IMR-90 (cell line): ENCODE measurements at regions not wholly inside any gene's neighbourhood (a gene's known extent, or its start where the extent isn't known, plus 50 kb on each side); places are given as distances from the start of the nearest gene placed in this dataset.
"Not testable (repeated sequence)": the region's sequence is repeated elsewhere in the genome, so short reads cannot be mapped to it uniquely, and the experiment has no call there.

ENCODE experiments used
- ATAC-seq: fragments of 200-7000 bp; cut with Tn5 transposase; 2 replicates; pipeline ENCODE4 v1.9.1; 2020; ENCODE audit warnings: low read depth, mild to moderate bottlenecking, moderate library complexity
- BruUV-seq: library from RNA; stranded (reverse); fragments of 400-500 nt; replicated peaks from 2 replicates; lab custom pipeline; 2021; lab: Mats Ljungman, UMichigan
- CTCF ChIA-PET: fragments of 300-600 bp; formaldehyde crosslinking; extraction: SDS; loops from one replicate; lab custom pipeline; 2021; ENCODE audit warnings: antibody characterized with exemption; lab: Yijun Ruan, JAX
- POLR2A ChIA-PET: fragments of 300-600 bp; sonication (Branson Sonifier 250); formaldehyde crosslinking; loops from one replicate; lab custom pipeline; 2022; ENCODE audit warnings: antibody characterized with exemption; ENCODE audit not compliant: unreplicated experiment; lab: Charles Lee
- DNase-seq: peaks from one replicate; pipeline ENCODE4 v3.0.0; 2013
- H2AFZ ChIP-seq: replicated peaks from 2 replicates; pipeline ENCODE3; 2013; ENCODE audit warnings: low read length, mild to moderate bottlenecking; ENCODE audit not compliant: poor library complexity
- H2AK5ac ChIP-seq: 2 replicates; pipeline ENCODE4 v1.6.1; 2013; ENCODE audit warnings: low read depth, low read length, inconsistent platforms
- H2AK9ac ChIP-seq: replicated peaks from 2 replicates; pipeline ENCODE3; 2013; ENCODE audit warnings: mild to moderate bottlenecking, low read depth, low read length, moderate library complexity; ENCODE audit not compliant: poor library complexity
- H2BK120ac ChIP-seq: 2 replicates; pipeline ENCODE4 v1.6.1; 2013; ENCODE audit warnings: low read depth, low read length, inconsistent platforms
- H2BK15ac ChIP-seq: 3 replicates; pipeline ENCODE4 v1.6.1; 2013; ENCODE audit warnings: low read depth, low read length, inconsistent platforms
- H2BK20ac ChIP-seq: 2 replicates; pipeline ENCODE4 v1.6.1; 2013; ENCODE audit warnings: low read depth, mild to moderate bottlenecking, inconsistent platforms, low read length, moderate library complexity
- H2BK5ac ChIP-seq: 2 replicates; pipeline ENCODE4 v1.6.1; 2013; ENCODE audit warnings: mild to moderate bottlenecking, low read depth, low read length, inconsistent platforms; ENCODE audit not compliant: poor library complexity, severe bottlenecking
- H3K14ac ChIP-seq: replicated peaks from 2 replicates; pipeline ENCODE4 v1.6.1; 2013; ENCODE audit warnings: low read depth, low read length, inconsistent platforms
- H3K18ac ChIP-seq: 2 replicates; pipeline ENCODE4 v1.6.1; 2013; ENCODE audit warnings: low read depth, low read length, control low read depth
- H3K23ac ChIP-seq: 2 replicates; pipeline ENCODE4 v1.6.1; 2013; ENCODE audit warnings: low read depth, low read length, inconsistent platforms
- H3K27ac ChIP-seq: 2 replicates; pipeline ENCODE4 v1.5.1; 2013; ENCODE audit warnings: mild to moderate bottlenecking, control low read depth, low read length; ENCODE audit not compliant: insufficient read depth
- H3K27me3 ChIP-seq: 2 replicates; pipeline ENCODE4 v1.6.1; 2013; ENCODE audit warnings: low read length; ENCODE audit not compliant: control insufficient read depth, insufficient read depth
- H3K36me3 ChIP-seq: 2 replicates; pipeline ENCODE4 v1.6.1; 2013; ENCODE audit warnings: low read length, mixed read lengths; ENCODE audit not compliant: control insufficient read depth, insufficient read depth
- H3K4ac ChIP-seq: 2 replicates; pipeline ENCODE4 v1.6.1; 2013; ENCODE audit warnings: low read depth, low read length, inconsistent platforms
- H3K4me1 ChIP-seq: 2 replicates; pipeline ENCODE4 v1.6.1; 2013; ENCODE audit warnings: low read length, mixed read lengths; ENCODE audit not compliant: control insufficient read depth, insufficient read depth
- H3K4me2 ChIP-seq: 2 replicates; pipeline ENCODE4 v1.6.1; 2013; ENCODE audit warnings: low read depth, mild to moderate bottlenecking, control low read depth, low read length, moderate library complexity
- H3K4me3 ChIP-seq: 2 replicates; pipeline ENCODE4 v1.5.1; 2013; ENCODE audit warnings: low read depth, mild to moderate bottlenecking, control low read depth, low read length, moderate library complexity; ENCODE audit not compliant: insufficient read depth
- H3K56ac ChIP-seq: 2 replicates; pipeline ENCODE4 v1.6.1; 2013; ENCODE audit warnings: low read length, inconsistent platforms; ENCODE audit not compliant: insufficient read depth; ENCODE audit errors: extremely low read depth
- H3K79me1 ChIP-seq, 2 experiments: 2 replicates each; pipeline ENCODE4 v1.6.1; 2013; ENCODE audit warnings: low read length in 2 of 2, inconsistent platforms in 1 of 2, low read depth in 1 of 2
- H3K9ac ChIP-seq: 2 replicates; pipeline ENCODE4 v1.6.1; 2013; ENCODE audit warnings: low read depth, low read length, control low read depth
- H3K9me1 ChIP-seq: 2 replicates; pipeline ENCODE4 v1.6.1; 2013; ENCODE audit warnings: low read length, inconsistent platforms; ENCODE audit not compliant: insufficient read depth
- H3K9me3 ChIP-seq: 2 replicates; pipeline ENCODE4 v1.6.1; 2013; ENCODE audit warnings: low read length; ENCODE audit not compliant: control insufficient read depth, insufficient read depth
- H4K20me1 ChIP-seq: 2 replicates; pipeline ENCODE4 v1.6.1; 2013; ENCODE audit warnings: low read length, inconsistent platforms; ENCODE audit not compliant: insufficient read depth
- H4K5ac ChIP-seq: 2 replicates; pipeline ENCODE4 v1.6.1; 2013; ENCODE audit warnings: mild to moderate bottlenecking, low read depth, low read length, control low read depth
- H4K8ac ChIP-seq, 2 experiments: 2 replicates each; pipeline ENCODE4 v1.6.1; 2013; ENCODE audit warnings: low read depth in 2 of 2, low read length in 2 of 2, control low read depth in 1 of 2, inconsistent platforms in 1 of 2
- H4K91ac ChIP-seq: 2 replicates; pipeline ENCODE4 v1.6.1; 2013; ENCODE audit warnings: low read depth, low read length, inconsistent platforms; ENCODE audit not compliant: insufficient read depth
- WGBS, 2 experiments: methylation state at CpG; one replicate each; pipeline versions ENCODE4 v1.1.5 to v1.1.7; 2013; ENCODE audit warnings: missing lambda C conversion rate in 2 of 2; ENCODE audit not compliant: insufficient read length in 1 of 2; ENCODE audit errors: extremely low coverage in 2 of 2; 5-methylcytosine and 5-hydroxymethylcytosine counted together
- dilution Hi-C: fragments of 300-500 bp; cut with HindIII; formaldehyde crosslinking; loops from one replicate; pipeline ENCODE4 v1.14.3; 2018; ENCODE audit warnings: low sequenced_read_pairs; ENCODE audit not compliant: unreplicated experiment
- in situ Hi-C: fragments of 300-500 bp; cut with MboI; formaldehyde crosslinking; loops from 3 replicates; pipeline ENCODE4 v1.14.3; 2019; ENCODE audit warnings: low sequenced_read_pairs, inconsistent platforms, mixed read lengths
- intact Hi-C: fragments of 100-400 bp; cut with micrococcal nuclease; formaldehyde crosslinking; loops from 2 replicates; pipeline ENCODE4 v1.10.0; 2022

DNA sequence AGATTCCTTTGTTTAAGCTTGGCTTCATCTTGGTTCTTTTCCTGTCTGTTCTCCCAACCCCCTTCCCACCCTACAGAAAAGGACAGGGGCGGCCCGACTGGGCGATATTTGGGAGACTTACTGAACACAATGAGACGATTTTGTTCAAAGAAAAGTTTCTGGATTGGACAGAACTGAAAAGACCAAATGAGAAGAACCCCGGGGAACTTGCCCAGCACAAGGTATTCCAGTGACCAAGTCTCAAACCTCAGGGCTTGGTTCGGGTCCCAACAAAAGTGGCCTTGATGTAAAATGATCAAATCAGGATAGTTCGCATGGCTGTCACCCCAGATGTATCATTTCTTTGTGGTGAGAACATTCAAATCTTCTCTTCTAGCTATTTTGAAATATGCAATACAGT, 73.9 kb upstream of the LYZL2 start:
- H3K23ac ChIP-seq, H4K20me1 ChIP-seq, H3K9ac ChIP-seq, H3K27ac ChIP-seq, H4K8ac ChIP-seq, H3K4me2 ChIP-seq, H3K27me3 ChIP-seq, H3K9me1 ChIP-seq, H2AK9ac ChIP-seq, H3K36me3 ChIP-seq, H3K18ac ChIP-seq, DNase-seq, H4K91ac ChIP-seq, H3K4me1 ChIP-seq, H3K4me3 ChIP-seq, intact Hi-C loops, H2AK5ac ChIP-seq, H3K79me1 ChIP-seq, H4K5ac ChIP-seq, H2BK20ac ChIP-seq, H3K56ac ChIP-seq, H2BK5ac ChIP-seq, in situ Hi-C loops, H3K14ac ChIP-seq, H3K9me3 ChIP-seq, H2AFZ ChIP-seq, H3K4ac ChIP-seq, H2BK15ac ChIP-seq, ATAC-seq, BruUV-seq, dilution Hi-C loops, H2BK120ac ChIP-seq, POLR2A ChIA-PET, CTCF ChIA-PET: not testable (repeated sequence)
- no CpG with 5 or more reads among the region's 7 CpGs for WGBS, 2 experiments
